Epithelial cell of proximal tubule (primary cell): ENCODE measurements at regions not wholly inside any gene's neighbourhood (a gene's known extent, or its start where the extent isn't known, plus 50 kb on each side); places are given as distances from the start of the nearest gene placed in this dataset.

ENCODE experiments used
- DNase-seq: peaks from one replicate; pipeline ENCODE4 v3.0.0-alpha.2; 2011; ENCODE audit warnings: low read depth
- H3K4me3 ChIP-seq: 2 replicates; pipeline ENCODE4 v1.5.1; 2011; ENCODE audit warnings: low read depth, mild to moderate bottlenecking, low read length
- CTCF ChIP-seq: conservative IDR thresholded peaks from 2 replicates; pipeline ENCODE4 v1.5.1; 2012; ENCODE audit warnings: low read depth, mild to moderate bottlenecking, low read length

- no peak for TF ChIP-seq CTCF
- no peak overlapping the region for H3K4me3 ChIP-seq
- no peak for DNase-seq
Measured at GRCh38 chr3:5613599-5613998, 426.1 kb downstream of the EDEM1 start.

GRCh38 chr3:5616873-5617272 lies 429.4 kb downstream of the EDEM1 start:
- no peak for TF ChIP-seq CTCF
- no peak for DNase-seq
- no peak overlapping the region for H3K4me3 ChIP-seq

- H3K4me3 ChIP-seq: no peak overlapping the region
- no peak for TF ChIP-seq CTCF
- DNase-seq: no peak
Measured at GRCh38 chr3:5618170-5618569, 430.7 kb downstream of the EDEM1 start.

- no peak overlapping the region for H3K4me3 ChIP-seq
- TF ChIP-seq CTCF: no peak
- no peak for DNase-seq
Measured at GRCh38 chr3:5630406-5630805, 442.9 kb downstream of the EDEM1 start.

GRCh38 chr3:5633960-5634359 lies 446.5 kb downstream of the EDEM1 start:
- no peak for DNase-seq
- TF ChIP-seq CTCF: no peak
- H3K4me3 ChIP-seq: no peak overlapping the region

- TF ChIP-seq CTCF: no peak
Measured at GRCh38 chr3:5634411-5634810, 446.9 kb downstream of the EDEM1 start.

GRCh38 chr3:5635746-5636145 lies 448.2 kb downstream of the EDEM1 start:
- DNase-seq: no peak
- no peak for TF ChIP-seq CTCF
- no peak overlapping the region for H3K4me3 ChIP-seq

More at GRCh38 chr3:5634411-5634810, 446.9 kb downstream of the EDEM1 start:
- DNase-seq: no peak
- H3K4me3 ChIP-seq: no peak overlapping the region
